ENCODE measurements at regions not wholly inside any gene's neighbourhood (a gene's known extent, or its start where the extent isn't known, plus 50 kb on each side); places are given as distances from the start of the nearest gene placed in this dataset.
A peak's percentile ranks its signal among the peaks of the same experiment; 100 is the strongest.
"Not testable (repeated sequence)": the region's sequence is repeated elsewhere in the genome, so short reads cannot be mapped to it uniquely, and the experiment has no call there.

DNA sequence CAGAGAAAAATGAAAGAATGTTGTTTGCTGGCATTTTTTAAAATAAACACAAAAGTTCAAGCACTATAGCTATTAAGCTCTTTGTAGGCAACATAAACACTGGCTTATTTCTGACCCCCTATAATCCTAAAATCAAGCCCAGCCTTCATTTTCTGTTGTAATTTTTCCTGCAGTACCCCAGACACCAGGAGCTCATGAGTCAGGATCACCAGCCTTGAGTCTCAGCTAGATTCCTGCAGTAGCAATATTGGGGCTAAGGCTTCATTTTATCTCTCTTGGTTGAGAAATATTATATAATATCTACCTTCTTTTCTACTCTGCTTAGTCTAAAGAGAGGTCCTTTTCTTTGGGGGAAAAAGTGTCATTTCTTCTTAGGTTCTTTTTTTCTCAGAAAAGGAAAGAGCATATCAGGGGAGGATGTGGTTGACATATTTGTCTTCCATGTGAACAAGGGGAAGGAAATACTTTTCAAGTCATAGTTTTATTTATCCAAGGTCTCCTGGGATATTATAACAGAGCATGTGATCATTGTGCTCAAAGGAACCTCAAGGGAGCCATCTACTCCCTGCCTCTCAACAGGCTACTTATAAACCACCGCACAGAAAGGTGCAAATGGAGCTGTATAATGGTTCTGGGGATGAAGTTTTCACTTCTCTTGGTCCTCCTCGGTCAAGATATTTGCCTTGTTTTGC, 678.3 kb upstream of the NR3C2 start:
- DNase-seq, result no peak

DNA sequence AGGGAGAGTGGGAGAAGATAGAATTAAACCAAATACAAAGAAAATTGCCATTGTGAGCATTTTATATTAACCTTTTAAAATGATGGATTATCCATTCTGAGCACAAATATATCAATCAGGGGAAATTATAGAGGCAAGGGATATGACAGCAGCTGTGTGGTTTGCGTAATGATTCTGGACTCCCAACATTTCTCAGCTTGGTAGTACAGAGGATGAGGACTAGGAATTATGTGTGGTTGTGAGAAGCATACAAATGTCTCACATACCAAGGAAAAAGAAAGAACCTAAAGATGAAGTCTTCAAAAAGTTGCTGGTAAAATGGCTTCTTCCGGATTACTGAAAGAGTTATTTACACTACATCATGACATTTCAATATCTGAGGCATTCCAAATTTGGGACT, 674.6 kb upstream of the NR3C2 start:
- no peak for DNase-seq

DNA sequence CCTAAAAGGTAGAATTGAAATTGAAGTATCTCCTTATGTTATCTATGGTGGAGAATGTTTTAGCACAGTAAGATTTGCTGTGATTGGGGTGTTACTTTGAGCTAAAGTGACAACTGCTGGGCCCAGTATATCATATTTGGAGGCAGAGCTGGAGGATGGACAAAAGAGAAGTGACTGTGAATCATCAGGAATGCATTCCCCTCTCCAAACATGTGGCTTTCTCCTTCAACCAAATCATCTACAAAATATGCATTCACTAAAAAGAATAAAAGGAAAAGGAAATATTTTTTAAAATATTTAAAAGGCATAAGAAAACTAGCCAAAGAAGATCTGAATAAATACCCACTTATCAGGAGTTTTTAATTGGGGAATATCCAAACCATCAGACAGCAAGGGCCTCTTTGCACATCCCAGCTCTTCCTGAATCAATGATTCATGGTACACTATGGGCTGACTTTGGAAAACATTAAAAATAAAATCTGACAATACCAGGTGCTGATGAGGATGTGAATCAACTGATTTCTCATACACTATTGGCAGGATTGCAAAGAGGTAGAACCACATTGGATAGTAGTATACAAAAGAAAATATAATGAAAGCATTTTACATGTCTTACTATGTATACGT, 671.7 kb upstream of the NR3C2 start:
- no peak for DNase-seq

DNA sequence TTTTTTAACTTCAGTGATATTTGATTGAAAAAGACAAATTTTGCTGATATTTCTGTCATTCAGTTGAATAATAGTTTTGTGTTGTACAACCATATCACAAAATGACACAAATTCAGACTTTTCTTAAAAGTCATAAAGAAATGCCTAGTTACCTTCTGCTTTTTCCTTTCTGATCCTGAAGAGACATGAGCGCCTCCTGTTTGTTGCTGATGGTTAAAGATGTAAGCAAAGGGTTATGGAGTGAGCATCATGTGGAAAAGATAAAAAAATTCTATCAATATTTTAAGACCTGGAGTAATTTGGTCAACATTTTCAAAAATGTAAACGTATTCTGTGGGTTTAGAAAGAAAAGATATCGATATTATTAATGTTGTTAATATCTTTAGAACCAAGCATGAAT, 669.9 kb upstream of the NR3C2 start:
- DNase-seq, result no peak

DNA sequence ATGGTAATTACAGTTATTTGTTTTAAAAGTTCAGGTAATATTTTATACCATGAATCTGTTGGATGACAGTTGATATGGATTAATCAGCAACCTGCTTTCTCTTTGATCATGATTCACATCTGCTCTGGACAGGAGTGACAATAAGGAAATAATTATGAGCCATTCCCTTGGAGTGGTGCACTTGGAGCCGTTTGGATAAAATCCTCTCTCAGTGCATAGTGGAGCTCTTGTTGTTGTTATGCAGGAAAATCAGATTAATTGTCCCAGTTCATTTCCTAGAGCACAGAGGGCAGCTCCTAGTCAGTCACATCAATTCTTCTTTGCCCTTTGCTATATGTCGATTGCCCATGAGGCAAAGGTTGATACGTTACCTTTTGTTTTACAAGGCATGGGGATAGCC, 668.3 kb upstream of the NR3C2 start:
- no peak for DNase-seq

DNA sequence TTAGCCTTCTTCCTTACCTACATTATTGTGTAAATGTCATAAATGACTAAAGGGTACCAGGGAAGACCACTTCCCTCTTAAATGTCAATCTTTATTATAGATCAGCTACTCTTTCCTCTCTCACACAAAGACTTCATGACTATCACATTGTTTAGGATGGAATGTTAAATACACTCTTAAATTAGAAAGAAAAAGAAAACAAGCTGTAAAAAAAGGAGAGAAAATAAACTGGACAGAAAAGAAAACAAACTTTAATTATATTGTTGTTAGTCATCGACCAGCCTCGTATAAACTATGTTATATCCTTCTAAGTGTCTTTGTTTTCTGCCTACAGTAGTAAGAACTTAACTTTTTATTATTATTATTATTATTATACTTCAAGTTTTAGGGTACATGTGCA, 666.4 kb upstream of the NR3C2 start:
- DNase-seq, result no peak

DNA sequence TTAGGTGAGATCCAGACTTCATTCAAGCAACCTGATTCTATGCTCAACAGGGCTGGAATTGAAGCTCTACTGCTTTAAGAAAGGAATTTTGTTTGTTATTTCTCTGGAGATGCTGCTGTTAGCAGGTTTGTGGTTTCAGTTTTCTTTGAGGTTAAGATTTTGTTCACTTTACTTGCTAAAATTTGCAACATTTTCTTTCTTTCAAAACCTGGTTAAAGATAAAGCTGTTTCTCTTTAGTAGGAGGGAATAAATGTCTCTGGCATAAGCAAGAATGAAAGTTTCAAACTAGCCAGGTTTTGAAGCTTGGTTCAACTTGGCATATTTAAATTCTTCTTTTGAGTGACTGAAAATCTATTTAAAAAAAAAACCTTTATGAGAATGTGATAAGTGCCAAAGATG, 660.6 kb upstream of the NR3C2 start:
- no peak for DNase-seq

DNA sequence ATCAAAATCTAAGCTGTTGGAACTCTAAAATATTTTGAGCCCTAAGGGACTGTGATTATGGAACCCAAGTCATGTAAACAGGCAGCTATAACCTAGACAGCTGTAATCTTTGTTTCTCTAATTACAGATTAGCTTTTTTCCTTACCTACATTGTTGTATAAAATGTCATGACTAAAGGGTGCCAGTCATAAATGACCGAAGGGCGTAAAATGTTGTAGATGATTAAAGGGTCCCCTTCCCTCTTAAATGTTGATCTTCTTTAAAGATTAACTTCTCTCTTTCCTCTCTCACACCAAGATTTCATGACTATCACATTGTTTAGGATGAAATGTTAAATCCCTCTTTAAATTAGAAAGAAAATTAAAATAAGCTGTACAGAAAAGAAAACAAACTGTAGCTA, 659.4 kb upstream of the NR3C2 start:
- DNase-seq, result no peak

DNA sequence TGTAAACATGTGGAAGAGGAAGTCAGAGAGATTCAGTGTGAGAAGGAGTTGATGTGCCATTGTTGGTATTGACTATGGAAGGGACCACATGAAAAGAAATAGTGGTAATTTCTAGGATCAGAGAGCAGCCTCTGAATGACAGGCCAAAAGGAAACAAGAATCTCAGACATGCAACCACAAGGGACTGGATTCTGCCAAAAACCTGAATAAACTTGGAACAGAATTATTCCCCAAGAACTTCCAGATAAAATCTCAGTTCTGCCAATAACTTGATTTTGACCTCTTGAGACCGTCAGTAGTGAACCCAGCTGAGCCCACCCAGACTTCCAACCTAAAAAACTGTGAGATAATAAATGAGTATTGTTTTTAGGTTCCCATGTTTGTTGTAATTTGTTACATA, 653.6 kb upstream of the NR3C2 start:
- no peak for DNase-seq

DNA sequence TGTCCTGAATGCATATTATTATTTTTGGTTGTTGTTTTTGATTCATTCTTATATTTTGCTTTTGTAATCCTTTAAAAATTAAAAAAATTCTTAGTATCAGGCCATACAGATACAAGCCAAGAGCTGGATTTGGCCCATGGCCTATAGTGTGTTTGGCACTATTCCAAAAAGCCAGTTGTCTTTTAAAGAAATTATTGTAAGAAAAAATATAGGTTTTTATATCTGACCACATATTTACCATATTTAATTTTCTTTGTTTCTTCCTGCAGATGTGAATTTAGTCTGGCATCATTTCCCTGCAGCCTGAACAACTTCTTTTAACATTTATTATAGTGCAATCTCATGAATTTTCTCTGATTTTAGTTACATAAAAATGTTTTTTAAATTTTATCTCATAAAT, 652.8 kb upstream of the NR3C2 start:
- DNase-seq, result no peak

DNA sequence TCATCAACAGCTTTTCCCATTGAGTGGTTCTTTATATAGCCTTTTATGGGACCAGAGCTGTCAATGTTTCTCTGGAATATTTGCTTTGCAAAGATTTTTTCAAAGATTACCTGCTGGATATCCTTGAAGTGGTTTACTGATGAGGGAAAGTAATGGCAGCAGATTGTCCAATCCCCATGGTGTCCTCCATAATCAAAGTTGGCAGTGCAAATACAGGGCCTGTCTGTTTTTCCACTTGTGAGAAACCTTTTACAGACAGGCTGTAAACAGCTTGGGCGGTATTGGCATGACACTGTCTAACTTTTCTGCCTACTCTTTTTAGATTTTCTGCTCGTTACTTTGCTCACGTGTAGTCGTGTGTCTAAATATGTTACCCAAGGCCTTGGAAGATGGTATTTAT, 641.9 kb upstream of the NR3C2 start:
- no peak for DNase-seq

DNA sequence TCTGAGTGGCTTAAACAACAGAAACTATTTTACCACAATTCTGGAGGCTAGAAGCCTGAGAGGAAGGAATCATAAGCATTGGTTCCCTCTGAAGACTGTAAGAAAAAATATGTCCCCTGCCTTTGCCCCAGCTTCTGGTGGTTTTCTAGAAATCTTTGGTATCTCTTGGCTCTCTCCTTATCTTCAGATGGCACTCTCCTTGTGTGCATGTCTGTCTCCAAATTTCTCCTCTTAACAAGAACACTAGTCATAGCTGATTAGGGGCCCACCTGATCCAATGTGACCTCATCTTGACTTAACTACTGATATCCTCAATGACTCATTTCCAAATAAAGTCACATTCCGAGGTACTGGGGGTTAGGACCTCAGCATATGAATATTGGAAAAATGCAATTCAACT, 635.0 kb upstream of the NR3C2 start:
- DNase-seq, result no peak

DNA sequence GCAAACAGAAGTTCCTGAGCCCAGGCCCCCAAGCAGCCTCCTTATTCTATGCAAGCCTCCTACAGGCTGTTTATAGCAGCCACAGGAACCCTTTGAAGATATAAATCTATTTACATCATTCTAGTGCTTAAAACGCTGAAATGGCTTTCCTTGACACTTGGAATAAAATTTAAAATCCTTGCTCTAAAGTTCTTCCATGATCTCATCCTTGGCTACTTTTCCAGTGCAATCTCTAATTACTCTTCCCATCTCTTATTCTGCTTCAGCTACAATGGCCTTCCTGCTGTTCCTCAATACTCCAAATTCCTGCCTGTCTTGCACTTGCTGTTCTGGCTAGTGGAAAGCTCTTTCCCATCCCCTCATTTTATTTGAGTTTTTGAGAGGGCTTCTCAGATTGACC, 634.2 kb upstream of the NR3C2 start:
- DNase-seq, result no peak

DNA sequence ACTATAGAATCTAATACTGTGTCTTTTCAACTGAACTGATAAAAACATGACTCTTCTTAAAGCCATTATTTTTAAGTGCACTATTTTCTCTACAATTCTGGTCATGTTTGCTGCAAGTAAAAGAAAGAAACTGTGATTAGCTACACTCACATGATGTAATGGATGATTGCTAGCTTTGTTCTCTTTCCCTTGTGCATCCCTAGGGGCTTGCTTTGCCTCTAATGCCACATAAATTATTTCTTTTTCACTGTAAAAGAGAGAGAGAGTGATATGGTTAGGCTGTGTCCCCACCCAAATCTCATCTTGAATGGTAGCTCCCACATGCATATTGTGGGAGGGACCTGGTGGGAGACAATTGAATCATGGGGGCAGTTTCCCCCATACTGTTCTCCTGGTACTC, 630.2 kb upstream of the NR3C2 start:
- DNase-seq, result no peak

DNA sequence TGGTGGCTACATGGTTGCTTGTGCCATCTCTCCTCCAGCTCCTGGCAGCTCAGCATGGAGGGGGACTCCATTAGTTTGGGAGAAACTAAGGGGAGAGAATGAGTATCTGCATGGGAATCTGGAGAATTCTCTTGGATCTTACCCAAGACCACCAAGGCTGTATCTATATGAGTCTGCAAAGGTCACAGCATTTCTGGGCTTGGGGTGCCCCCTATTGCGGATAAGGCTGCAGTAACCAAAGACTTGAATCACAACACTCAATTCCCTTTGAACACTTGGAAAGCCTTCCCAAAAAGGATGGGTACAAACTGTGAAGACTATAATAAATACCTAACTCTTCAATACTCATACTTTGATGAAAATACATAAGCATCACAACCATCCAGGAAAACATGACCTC, 623.5 kb upstream of the NR3C2 start:
- DNase-seq, result no peak

DNA sequence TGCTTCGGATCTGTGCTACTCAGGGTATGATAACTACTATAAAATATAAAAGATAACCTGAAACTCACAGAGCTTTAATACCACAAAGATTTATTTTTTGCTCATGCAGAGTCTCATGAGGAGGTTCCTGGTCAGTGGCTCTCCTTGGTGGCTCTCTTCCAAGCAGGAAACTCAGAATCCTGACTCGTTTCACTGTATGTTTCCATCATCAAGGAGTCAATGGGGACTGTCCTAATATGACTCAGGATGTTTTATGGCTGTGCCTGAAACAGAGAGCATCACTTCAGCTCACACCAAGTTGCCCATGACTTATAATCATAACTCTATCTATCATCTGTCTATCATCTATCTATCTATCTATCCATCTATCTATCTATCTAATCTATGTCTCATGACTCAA, 620.8 kb upstream of the NR3C2 start:
- no peak for DNase-seq

DNA sequence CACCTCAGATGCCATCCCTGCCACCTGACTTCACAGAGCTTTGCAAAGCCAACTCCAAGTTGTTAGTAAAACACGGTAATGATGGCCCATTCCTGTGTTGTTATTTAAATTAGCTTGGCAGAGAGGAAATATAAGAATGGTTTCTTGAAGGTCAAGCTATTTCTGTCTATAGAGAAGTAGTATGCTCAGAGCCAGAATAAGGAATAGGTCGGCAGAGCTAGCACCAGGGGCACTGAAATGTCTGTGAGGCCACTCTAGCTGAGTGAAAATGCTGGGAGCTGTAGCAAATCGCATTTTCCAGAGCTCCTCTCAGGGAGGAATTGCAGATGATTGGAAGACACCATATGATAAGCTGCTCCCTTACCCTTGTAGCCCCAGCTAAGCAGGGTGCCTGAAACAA, 615.4 kb upstream of the NR3C2 start:
- DNase-seq, result no peak

DNA sequence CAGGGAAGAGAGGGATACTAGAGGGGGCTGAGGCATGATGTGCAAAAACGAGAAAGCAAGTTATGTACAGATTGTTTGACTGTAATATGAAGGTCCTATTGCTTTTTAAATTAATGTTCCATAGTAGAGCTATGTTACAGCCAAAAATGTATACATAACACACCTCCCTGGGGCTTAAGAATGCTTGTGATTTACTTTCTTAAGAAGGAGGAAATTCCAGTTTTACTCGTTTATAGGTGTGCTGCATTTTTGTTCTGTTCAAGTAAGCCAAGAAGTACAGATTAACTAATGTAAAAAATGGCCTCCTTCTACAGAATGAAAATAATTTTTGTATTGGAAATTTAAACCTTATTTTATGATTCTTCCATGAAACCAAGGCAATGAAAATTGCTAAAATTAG, 614.4 kb upstream of the NR3C2 start:
- no peak for DNase-seq

DNA sequence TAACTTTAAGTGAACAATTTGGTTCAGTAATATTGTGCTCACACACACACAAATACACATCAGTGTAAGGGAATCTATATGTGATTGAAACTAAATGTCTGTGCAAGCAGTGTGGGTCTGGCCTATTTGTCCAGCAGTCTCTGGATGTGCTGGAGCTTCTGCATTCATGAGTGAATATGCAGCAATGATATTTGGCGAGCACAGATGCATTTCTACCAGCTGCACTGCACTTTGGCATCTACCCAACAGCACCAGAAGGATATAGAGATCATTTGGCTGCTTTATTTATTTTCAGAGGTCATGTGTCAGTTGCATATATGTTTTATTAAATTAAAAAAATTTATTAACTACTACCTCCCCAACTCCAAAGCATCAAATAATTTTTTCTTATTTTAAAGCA, 613.4 kb upstream of the NR3C2 start:
- DNase-seq, result peak in 1 of 2 experiments; percentile 33

DNA sequence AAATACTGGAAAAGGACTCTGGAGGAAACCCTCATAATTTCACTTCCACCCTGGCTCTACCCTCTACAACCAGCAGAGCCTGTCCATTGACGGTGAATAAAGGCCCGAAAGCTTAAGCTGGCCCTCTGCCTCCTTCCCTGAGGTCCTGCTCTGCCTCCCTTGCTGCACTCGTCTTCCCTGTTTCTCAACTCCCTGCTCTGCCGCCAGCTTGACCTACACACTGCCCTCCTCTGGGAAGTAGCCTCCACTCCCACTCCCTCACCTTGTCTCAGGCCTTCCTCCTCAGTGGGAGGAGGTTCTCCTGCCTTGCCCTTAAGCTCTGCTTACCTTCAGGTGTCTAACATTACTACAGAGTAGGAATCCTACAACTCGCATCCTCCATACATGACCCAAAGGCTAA, 608.6 kb upstream of the NR3C2 start:
- no peak for DNase-seq

DNA sequence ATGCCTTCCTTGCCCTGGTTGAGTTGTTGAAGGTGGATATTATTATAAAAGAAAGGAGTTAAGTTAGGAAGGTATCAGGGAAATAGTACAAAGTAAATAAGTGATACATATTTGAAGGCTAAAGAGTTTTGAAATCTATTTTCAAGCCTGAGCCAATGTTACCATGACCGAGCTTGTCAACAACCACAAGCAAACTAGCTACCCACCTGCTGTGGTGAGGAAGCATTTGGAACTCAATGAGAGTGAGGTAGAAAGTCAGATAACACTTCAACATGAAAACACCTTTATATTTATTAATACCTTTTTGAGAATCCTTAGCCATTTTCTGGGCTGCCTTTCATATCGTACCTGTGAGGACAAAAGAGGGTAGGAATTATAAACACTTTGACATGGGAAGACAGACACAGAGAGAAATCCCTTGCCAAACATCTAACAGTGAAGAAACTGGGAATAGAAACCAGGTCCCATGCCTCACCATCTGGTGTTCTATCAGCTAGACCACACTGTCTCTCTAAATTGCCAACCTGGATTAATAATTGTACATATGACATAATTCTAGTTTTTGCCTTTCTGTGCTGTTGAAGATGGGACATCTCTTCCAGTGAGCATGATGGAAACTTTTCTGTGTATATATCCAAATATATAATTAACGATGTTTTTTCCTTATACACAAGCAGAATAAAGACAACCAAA, 606.4 kb upstream of the NR3C2 start:
- no peak for DNase-seq

DNA sequence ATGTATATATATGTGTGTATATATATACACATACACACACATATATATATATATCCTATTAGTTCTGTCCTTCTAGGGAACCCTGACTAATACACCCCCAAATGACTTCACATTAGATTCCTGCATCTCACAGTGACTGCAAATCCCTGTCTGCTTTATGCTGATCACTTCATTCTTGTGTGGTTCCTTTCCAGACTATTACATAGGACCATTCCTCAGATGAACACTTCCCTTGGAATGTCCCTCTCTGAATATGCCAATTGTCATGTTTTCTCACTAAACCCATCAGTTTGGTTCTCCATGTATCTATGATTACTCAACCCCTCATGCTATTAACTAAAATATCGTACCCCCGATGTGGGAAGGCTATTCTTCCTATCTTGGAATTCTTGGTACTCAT, 605.2 kb upstream of the NR3C2 start:
- DNase-seq, result no peak

DNA sequence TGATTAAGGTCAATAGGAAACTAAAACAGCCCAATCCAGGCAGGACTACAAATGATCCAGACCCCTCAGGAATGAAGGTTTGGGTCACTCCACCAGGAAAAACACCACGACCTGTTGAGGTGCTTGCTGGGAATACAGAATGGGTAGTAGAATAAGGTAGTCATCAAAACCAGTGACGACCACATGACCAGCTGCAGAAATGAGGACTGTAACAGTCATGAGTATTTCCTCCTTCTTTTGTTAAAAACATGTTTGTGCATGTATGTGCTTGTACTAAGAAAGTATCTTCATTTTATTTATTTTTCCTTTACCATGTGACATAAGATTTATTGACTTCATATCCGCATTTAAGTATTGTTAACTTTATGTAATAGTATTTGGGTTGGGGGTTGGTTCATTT, 603.5 kb upstream of the NR3C2 start:
- DNase-seq, result no peak

DNA sequence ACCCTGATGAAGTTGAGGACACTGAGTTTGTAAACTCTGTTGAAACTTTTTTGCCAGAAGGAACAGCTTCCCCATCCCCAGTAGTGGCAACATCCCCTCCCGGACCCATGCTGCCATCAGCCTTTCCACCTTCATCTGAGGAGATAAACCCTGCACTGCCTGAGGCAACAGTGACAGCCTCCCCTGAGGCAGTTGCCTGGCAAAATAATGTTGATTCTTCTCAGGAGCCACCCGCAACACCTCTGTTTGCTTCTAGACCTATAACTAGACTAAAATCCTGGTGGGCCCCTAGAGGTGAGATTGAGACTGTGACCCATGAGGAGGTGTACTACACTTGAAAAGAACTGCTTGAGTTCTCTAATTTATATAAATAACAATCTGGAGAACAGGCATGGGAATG, 597.6 kb upstream of the NR3C2 start:
- not testable (repeated sequence) for DNase-seq

DNA sequence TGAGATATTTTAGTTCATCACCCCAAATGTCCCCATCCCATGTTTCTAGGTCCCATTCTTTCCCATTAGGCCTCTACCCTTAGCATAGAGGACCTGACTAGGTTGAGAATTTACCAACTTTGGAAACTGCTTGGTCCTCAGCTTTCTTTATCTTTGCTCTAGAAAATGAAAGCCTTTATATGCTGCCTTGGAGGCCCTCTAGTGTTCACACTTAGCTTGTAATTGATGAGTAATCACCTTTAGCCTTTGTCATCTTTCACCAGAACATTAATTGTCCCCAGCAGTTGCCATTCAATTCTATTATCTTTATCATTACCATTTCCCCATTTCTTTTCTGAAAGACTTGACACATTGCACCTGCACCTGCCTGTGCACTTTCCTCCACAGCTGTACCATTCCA, 589.2 kb upstream of the NR3C2 start:
- no peak for DNase-seq

All from NCI-H446 (cell line).